ENCODE measurements at regions not wholly inside any gene's neighbourhood (a gene's known extent, or its start where the extent isn't known, plus 50 kb on each side); places are given as distances from the start of the nearest gene placed in this dataset.

- intact Hi-C loops (cut with DNase I, micrococcal nuclease), result no loop called here
- no peak for ATAC-seq
- H3K4me1 ChIP-seq (ENCODE audit: low read depth), result no peaks in the 10 kb centered on the region
- DNase-seq, result no peak
- H3K9me3 ChIP-seq, result no peaks in the 10 kb centered on the region
- TF ChIP-seq CTCF (IDR thresholded peaks at IDR 0.05), result no peak
- no peaks in the 10 kb centered on the region for H3K36me3 ChIP-seq (ENCODE audit: low read depth)
- no peak overlapping the region for H3K4me3 ChIP-seq
Observed at GRCh38 chr14:75374911-75375310, 52.9 kb upstream of the JDP2 start.

GRCh38 chr14:75375983-75376382, 51.8 kb upstream of the JDP2 start:
- no peak for DNase-seq
- no peak for TF ChIP-seq CTCF (IDR thresholded peaks at IDR 0.05)
- no peaks in the 10 kb centered on the region for H3K9me3 ChIP-seq
- no peaks in the 10 kb centered on the region for H3K4me1 ChIP-seq (ENCODE audit: low read depth)
- ATAC-seq, result no peak
- no peaks in the 10 kb centered on the region for H3K36me3 ChIP-seq (ENCODE audit: low read depth)
- no peak overlapping the region for H3K4me3 ChIP-seq
- intact Hi-C loops (cut with DNase I, micrococcal nuclease), result no loop called here
